22Rv1 (cell line): ENCODE measurements at regions not wholly inside any gene's neighbourhood (a gene's known extent, or its start where the extent isn't known, plus 50 kb on each side); places are given as distances from the start of the nearest gene placed in this dataset.

Source experiments
- ZFX ChIP-seq: fragments of 450-650 bp; IDR thresholded peaks from 2 replicates; pipeline ENCODE4 v1.6.1; 2017; ENCODE audit warnings: antibody characterized with exemption, borderline replicate concordance
- TF ChIP-seq, protein P1 (sequence below): fragments of 450-650 bp; IDR thresholded peaks from 2 replicates; pipeline ENCODE4 v1.5.1; 2017; ENCODE audit warnings: mild to moderate bottlenecking

DNA sequence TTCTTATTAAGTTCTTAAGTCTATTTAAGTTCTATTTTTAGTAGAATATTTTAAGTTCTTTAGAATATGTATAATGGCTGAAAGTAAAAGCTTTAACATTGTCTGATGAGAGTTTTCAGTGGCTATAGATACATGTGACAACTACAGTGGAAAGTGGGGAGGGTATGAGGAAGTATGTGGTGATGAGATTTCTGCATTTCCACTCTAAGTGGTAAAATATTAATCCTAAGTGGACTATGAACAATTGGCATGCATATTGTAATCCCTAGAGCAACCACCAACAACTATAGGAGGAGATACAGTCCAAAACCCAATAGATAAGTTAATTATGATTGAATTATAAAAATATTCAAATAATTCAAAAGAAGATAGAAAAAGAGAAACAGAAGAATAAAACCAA, 183.6 kb downstream of the GADD45G start:
- TF ChIP-seq, protein P1, sequence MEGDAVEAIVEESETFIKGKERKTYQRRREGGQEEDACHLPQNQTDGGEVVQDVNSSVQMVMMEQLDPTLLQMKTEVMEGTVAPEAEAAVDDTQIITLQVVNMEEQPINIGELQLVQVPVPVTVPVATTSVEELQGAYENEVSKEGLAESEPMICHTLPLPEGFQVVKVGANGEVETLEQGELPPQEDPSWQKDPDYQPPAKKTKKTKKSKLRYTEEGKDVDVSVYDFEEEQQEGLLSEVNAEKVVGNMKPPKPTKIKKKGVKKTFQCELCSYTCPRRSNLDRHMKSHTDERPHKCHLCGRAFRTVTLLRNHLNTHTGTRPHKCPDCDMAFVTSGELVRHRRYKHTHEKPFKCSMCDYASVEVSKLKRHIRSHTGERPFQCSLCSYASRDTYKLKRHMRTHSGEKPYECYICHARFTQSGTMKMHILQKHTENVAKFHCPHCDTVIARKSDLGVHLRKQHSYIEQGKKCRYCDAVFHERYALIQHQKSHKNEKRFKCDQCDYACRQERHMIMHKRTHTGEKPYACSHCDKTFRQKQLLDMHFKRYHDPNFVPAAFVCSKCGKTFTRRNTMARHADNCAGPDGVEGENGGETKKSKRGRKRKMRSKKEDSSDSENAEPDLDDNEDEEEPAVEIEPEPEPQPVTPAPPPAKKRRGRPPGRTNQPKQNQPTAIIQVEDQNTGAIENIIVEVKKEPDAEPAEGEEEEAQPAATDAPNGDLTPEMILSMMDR, result no peak
- TF ChIP-seq ZFX, result no peak
